ENCODE measurements at regions not wholly inside any gene's neighbourhood (a gene's known extent, or its start where the extent isn't known, plus 50 kb on each side); places are given as distances from the start of the nearest gene placed in this dataset.

- H3K4me3 ChIP-seq: no peak overlapping the region
- H3K27me3 ChIP-seq (ENCODE audit: control insufficient read depth in 2 of 2, insufficient read depth in 2 of 2, low read length in 2 of 2): no peaks in the 10 kb centered on the region
- TF ChIP-seq MCM7 (IDR thresholded peaks at IDR 0.05): no peak
- no peak for TF ChIP-seq FOSL1 (tag; conservative IDR thresholded peaks at IDR 0.05)
- TF ChIP-seq POLR3G (IDR thresholded peaks at IDR 0.05; ENCODE audit: extremely low read depth, insufficient read length, insufficient replicate concordance): no peak
- TF ChIP-seq RHOXF2B (CRISPR knock-in tag; conservative IDR thresholded peaks at IDR 0.05): no peak
- TF ChIP-seq GATAD2B (IDR thresholded peaks at IDR 0.05; ENCODE audit: borderline replicate concordance): no peak
- no peak for TF ChIP-seq ZNF431 (CRISPR knock-in tag; IDR thresholded peaks at IDR 0.05)
- TF ChIP-seq PML (IDR thresholded peaks at IDR 0.05; ENCODE audit: low read length): no peak
- TF ChIP-seq EP300 (IDR thresholded peaks at IDR 0.05; ENCODE audit: low read length): no peak
- TF ChIP-seq PHB (CRISPR knock-in tag; IDR thresholded peaks at IDR 0.05): no peak
- no peak for TF ChIP-seq FOXJ2 (tag; IDR thresholded peaks at IDR 0.05)
- TF ChIP-seq ZC3H4 (CRISPR knock-in tag; IDR thresholded peaks at IDR 0.05; ENCODE audit: borderline replicate concordance): no peak
- no peak for TF ChIP-seq PPARD (CRISPR knock-in tag; IDR thresholded peaks at IDR 0.05)
- no peak for TF ChIP-seq JUN (IDR thresholded peaks at IDR 0.05; ENCODE audit: borderline replicate concordance, low read depth, low read length)
- TF ChIP-seq JUN (CRISPR knock-in tag; IDR thresholded peaks at IDR 0.05; ENCODE audit: borderline replicate concordance): no peak
- no peak for TF ChIP-seq ASH1L (IDR thresholded peaks at IDR 0.05; ENCODE audit: borderline replicate concordance, low read depth, partially characterized antibody)
- TF ChIP-seq LARP7 (IDR thresholded peaks at IDR 0.05): no peak
- TF ChIP-seq NR1H2 (CRISPR knock-in tag; IDR thresholded peaks at IDR 0.05): no peak
- TF ChIP-seq PTRF (tag; IDR thresholded peaks at IDR 0.05): no peak
- TF ChIP-seq ARNT (IDR thresholded peaks at IDR 0.05): no peak
- CTCF ChIA-PET (ENCODE audit: low intra/inter-chr PET ratio): no interaction called here
- FAIRE-seq (no peak), ATAC-seq (no peak), DNase-seq (ENCODE audit: extremely low read depth in 1 of 4, low spot score in 3 of 4) (no peak)
- H3K9ac ChIP-seq (ENCODE audit: insufficient read depth in 1 of 2, low read depth in 2 of 2, low read length in 2 of 2): no peak overlapping the region
- H3K27ac ChIP-seq (ENCODE audit: extremely low read depth, low read depth, low read length): no peak overlapping the region
- in situ Hi-C loops (cut with MboI) (no loop called here), intact Hi-C loops (cut with micrococcal nuclease) (no loop called here)
- no TSS peak for BruUV-seq (replicated peaks)
- H3K9me3 ChIP-seq (replicated peaks; ENCODE audit: control insufficient read depth, insufficient read depth, low read depth, low read length): no peaks in the 10 kb centered on the region
- POLR2A ChIA-PET: no interaction called here
- no peak overlapping the region for H3K4me2 ChIP-seq (ENCODE audit: insufficient read depth, low read length)
- H4K20me1 ChIP-seq (replicated peaks; ENCODE audit: control insufficient read depth, insufficient read depth, low read length): no peaks in the 10 kb centered on the region
- 2% methylated on average over 4 of the region's 4 CpGs for WGBS (ENCODE audit: insufficient coverage, low coverage, missing lambda C conversion rate)
- H2AFZ ChIP-seq (ENCODE audit: low read depth, low read length): no peak overlapping the region
- H3K4me1 ChIP-seq (replicated peaks in 1 of 2; ENCODE audit: control insufficient read depth in 2 of 2, insufficient read depth in 2 of 2, low read length in 2 of 2): no peaks in the 10 kb centered on the region
- H3K9me1 ChIP-seq (ENCODE audit: control insufficient read depth, insufficient read depth, low read length): no peaks in the 10 kb centered on the region
- no peaks in the 10 kb centered on the region for H3K36me3 ChIP-seq (ENCODE audit: control insufficient read depth, insufficient read depth, low read length)
- H3K79me2 ChIP-seq (ENCODE audit: control insufficient read depth, insufficient read depth, low read length): no peaks in the 10 kb centered on the region
These were observed 741.6 kb upstream of the HS3ST1 start for GRCh38 chr4:12170308-12170707.

Data from K562 (cell line).